Vagina (tissue), 2 donors: ENCODE measurements at regions not wholly inside any gene's neighbourhood (a gene's known extent, or its start where the extent isn't known, plus 50 kb on each side); places are given as distances from the start of the nearest gene placed in this dataset.

Source experiments
- POLR2A ChIP-seq, 2 donors: fragments of 450-650 bp; IDR thresholded peaks; one replicate each; pipeline ENCODE4 v1.6.1; 2017; ENCODE audit warnings: antibody characterized with exemption in 2 of 2, mild to moderate bottlenecking in 2 of 2, moderate library complexity in 2 of 2
- POLR2AphosphoS5 ChIP-seq, 2 donors: sonication (generic); formaldehyde crosslinking; IDR thresholded peaks; one replicate each; pipeline ENCODE4 v1.9.0; 2017; ENCODE audit warnings: antibody characterized with exemption in 2 of 2, mild to moderate bottlenecking in 2 of 2, low read depth in 1 of 2; ENCODE audit not compliant: insufficient read depth in 1 of 2
- TF ChIP-seq, protein P1 (sequence below), 3 experiments: fragments of 450-650 bp in 2 of 3; fragments of 200-600 bp in 1 of 3; sonication (generic) in 1 of 3; IDR thresholded peaks; one replicate each; pipeline ENCODE4 v1.5.1; 2017 to 2019; ENCODE audit warnings: antibody characterized with exemption in 3 of 3, mild to moderate bottlenecking in 2 of 3, moderate library complexity in 2 of 3

DNA sequence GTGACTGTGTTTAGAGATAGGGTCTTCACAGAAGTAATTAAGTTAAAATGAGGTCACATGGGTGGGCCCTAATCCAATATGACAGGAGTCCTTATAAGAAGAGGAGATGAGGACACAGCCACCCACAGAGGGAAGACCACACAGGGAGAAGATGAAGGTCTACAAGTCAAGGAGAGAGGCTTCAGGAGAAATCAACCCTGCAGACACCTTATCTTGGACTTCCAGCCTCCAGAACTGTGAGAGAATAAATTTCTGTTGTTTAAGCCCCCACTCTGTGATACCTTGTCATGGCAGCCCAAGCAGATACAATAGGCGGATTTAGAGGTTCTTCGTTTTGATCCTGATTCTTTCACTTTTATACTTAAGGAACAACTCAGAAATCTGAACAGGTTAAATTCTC, 63.5 kb upstream of the NEDD9 start:
- TF ChIP-seq POLR2A (IDR thresholded peaks at IDR 0.05) (no peak), POLR2AphosphoS5 (IDR thresholded peaks at IDR 0.05; ENCODE audit: insufficient read depth in 1 of 2, low read depth in 1 of 2) (no peak)
- TF ChIP-seq, protein P1, sequence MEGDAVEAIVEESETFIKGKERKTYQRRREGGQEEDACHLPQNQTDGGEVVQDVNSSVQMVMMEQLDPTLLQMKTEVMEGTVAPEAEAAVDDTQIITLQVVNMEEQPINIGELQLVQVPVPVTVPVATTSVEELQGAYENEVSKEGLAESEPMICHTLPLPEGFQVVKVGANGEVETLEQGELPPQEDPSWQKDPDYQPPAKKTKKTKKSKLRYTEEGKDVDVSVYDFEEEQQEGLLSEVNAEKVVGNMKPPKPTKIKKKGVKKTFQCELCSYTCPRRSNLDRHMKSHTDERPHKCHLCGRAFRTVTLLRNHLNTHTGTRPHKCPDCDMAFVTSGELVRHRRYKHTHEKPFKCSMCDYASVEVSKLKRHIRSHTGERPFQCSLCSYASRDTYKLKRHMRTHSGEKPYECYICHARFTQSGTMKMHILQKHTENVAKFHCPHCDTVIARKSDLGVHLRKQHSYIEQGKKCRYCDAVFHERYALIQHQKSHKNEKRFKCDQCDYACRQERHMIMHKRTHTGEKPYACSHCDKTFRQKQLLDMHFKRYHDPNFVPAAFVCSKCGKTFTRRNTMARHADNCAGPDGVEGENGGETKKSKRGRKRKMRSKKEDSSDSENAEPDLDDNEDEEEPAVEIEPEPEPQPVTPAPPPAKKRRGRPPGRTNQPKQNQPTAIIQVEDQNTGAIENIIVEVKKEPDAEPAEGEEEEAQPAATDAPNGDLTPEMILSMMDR (IDR thresholded peaks at IDR 0.05), result no peak
